ENCODE measurements at regions not wholly inside any gene's neighbourhood (a gene's known extent, or its start where the extent isn't known, plus 50 kb on each side); places are given as distances from the start of the nearest gene placed in this dataset.

DNA sequence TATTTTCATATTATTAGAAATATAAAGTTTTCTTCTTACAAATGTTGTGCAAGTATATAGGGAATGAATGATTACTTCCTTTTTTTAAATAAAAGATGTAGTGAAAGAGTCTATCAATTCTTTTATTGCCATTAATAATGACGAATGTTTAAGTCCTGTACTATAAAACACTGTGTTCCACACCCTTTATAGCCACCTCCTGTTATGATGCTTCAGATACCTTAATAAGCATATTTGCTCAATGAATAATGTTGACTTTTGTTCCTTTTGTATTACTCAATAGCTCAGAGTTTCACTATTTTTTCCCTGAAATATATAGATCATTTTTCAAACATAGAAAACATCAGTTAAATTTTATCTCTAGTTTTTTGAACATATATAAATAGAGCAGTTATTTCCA is 378.2 kb upstream of the THBS1 start:
- no peaks in the 10 kb centered on the region for H3K79me2 ChIP-seq (ENCODE audit: control insufficient read depth, insufficient read depth, low read length)
- FAIRE-seq: no peak
- ChIA-PET POLR2A (no interaction called here), CTCF (interaction anchor here (1.0 to 1.6 kb wide), 4 partner anchors 8 to 495 kb away, joined by 3 to 7 read pairs (median 4); no protein-coding TSS in a partner anchor)
- H3K9ac ChIP-seq (replicated peaks; ENCODE audit: extremely low read depth, insufficient read depth, low read length): no peak overlapping the region
- H3K9me3 ChIP-seq (replicated peaks; ENCODE audit: control insufficient read depth, insufficient read depth, low read length): no peaks in the 10 kb centered on the region
- TF ChIP-seq EZH2 (IDR thresholded peaks at IDR 0.05; ENCODE audit: borderline replicate concordance, low read depth, low read length, severe bottlenecking): no peak
- TF ChIP-seq FOS (IDR thresholded peaks at IDR 0.05; ENCODE audit: borderline replicate concordance, insufficient read depth, low read length): peak; percentile 26
- no peaks in the 10 kb centered on the region for H3K27me3 ChIP-seq (ENCODE audit: control insufficient read depth in 2 of 2, insufficient read depth in 2 of 2, low read length in 2 of 2)
- H4K20me1 ChIP-seq (replicated peaks; ENCODE audit: control insufficient read depth, extremely low read depth, insufficient read depth, low read length): no peaks in the 10 kb centered on the region
- no peak for DNase-seq (ENCODE audit: low read depth, low spot score)
- no peaks in the 10 kb centered on the region for H3K36me3 ChIP-seq (ENCODE audit: control insufficient read depth in 2 of 2, extremely low read depth in 1 of 2, insufficient read depth in 2 of 2, low read length in 2 of 2)
- H3K9me1 ChIP-seq (replicated peaks; ENCODE audit: control insufficient read depth, extremely low read depth, insufficient read depth, low read length): no peaks in the 10 kb centered on the region
- no peak overlapping the region for H3K4me3 ChIP-seq (replicated peaks in 1 of 3; ENCODE audit: insufficient read depth in 1 of 3, low read depth in 1 of 3, low read length in 3 of 3)
- H3K4me2 ChIP-seq (ENCODE audit: insufficient read depth, low read length): peak overlapping the region; percentile 8
- no peak overlapping the region for H2AFZ ChIP-seq (ENCODE audit: low read depth, low read length)
- H3K27ac ChIP-seq (ENCODE audit: insufficient read depth, low read depth, low read length): peak overlapping the region; percentile 12
- H3K4me1 ChIP-seq (ENCODE audit: control insufficient read depth, extremely low read depth, insufficient read depth, low read length): peaks cover 25% of the 10 kb centered on the region
- intact Hi-C loops (cut with micrococcal nuclease): no loop called here
- dilution Hi-C loops (cut with MboI; ENCODE audit: extremely low pct_ligation_motif_present, low sequenced_read_pairs): no loop called here
- no TSS peak for BruUV-seq (replicated peaks)

- Histone ChIP-seq H3K27ac (ENCODE audit: insufficient read depth, low read depth, low read length) (peak overlapping the region; percentile 50), H3K9me3 (replicated peaks; ENCODE audit: control insufficient read depth, insufficient read depth, low read length) (no peaks in the 10 kb centered on the region), H3K4me1 (ENCODE audit: control insufficient read depth, extremely low read depth, insufficient read depth, low read length) (peaks cover 25% of the 10 kb centered on the region), H3K36me3 (ENCODE audit: control insufficient read depth in 2 of 2, extremely low read depth in 1 of 2, insufficient read depth in 2 of 2, low read length in 2 of 2) (no peaks in the 10 kb centered on the region), H4K20me1 (replicated peaks; ENCODE audit: control insufficient read depth, extremely low read depth, insufficient read depth, low read length) (no peaks in the 10 kb centered on the region), H3K9ac (replicated peaks; ENCODE audit: extremely low read depth, insufficient read depth, low read length) (no peak overlapping the region), H3K4me2 (ENCODE audit: insufficient read depth, low read length) (no peak overlapping the region), H3K79me2 (ENCODE audit: control insufficient read depth, insufficient read depth, low read length) (no peaks in the 10 kb centered on the region), H3K4me3 (replicated peaks in 1 of 3; ENCODE audit: insufficient read depth in 1 of 3, low read depth in 1 of 3, low read length in 3 of 3) (no peak overlapping the region), H2AFZ (ENCODE audit: low read depth, low read length) (no peak overlapping the region), H3K27me3 (ENCODE audit: control insufficient read depth in 2 of 2, insufficient read depth in 2 of 2, low read length in 2 of 2) (no peaks in the 10 kb centered on the region), H3K9me1 (replicated peaks; ENCODE audit: control insufficient read depth, extremely low read depth, insufficient read depth, low read length) (no peaks in the 10 kb centered on the region)
- intact Hi-C loops (cut with micrococcal nuclease): no loop called here
- DNase-seq (ENCODE audit: low read depth, low spot score): peak; percentile 48
- ChIA-PET CTCF (interaction anchor here (1.1 to 3.0 kb wide), 3 partner anchors 16 to 43 kb away, joined by 3 to 10 read pairs (median 3); no protein-coding TSS in a partner anchor), POLR2A (no interaction called here)
- BruUV-seq (replicated peaks): no TSS peak
- FAIRE-seq: no peak
- dilution Hi-C loops (cut with MboI; ENCODE audit: extremely low pct_ligation_motif_present, low sequenced_read_pairs): no loop called here
- peak; percentile 44 for TF ChIP-seq FOS (IDR thresholded peaks at IDR 0.05; ENCODE audit: borderline replicate concordance, insufficient read depth, low read length)
- TF ChIP-seq JUN (IDR thresholded peaks at IDR 0.05; ENCODE audit: borderline replicate concordance, insufficient read depth, insufficient read length, low read depth): no peak
- no peak for TF ChIP-seq POLR2A (IDR thresholded peaks at IDR 0.05; ENCODE audit: low read depth, low read length)
Observed at GRCh38 chr15:39204031-39204430, 376.8 kb upstream of the THBS1 start.

All from endothelial cell of umbilical vein (primary cell).